Stimulated activated CD4-positive, alpha-beta T cell treated with anti-CD3 and anti-CD28 coated beads, Interleukin-1b, Interleukin-23, amount 100 ng/mL, for 24 hours (primary cell): ENCODE measurements at regions not wholly inside any gene's neighbourhood (a gene's known extent, or its start where the extent isn't known, plus 50 kb on each side); places are given as distances from the start of the nearest gene placed in this dataset.
"Not testable (repeated sequence)": the region's sequence is repeated elsewhere in the genome, so short reads cannot be mapped to it uniquely, and the experiment has no call there.

ENCODE experiments used
- DNase-seq, 4 experiments: peaks; one replicate each; pipeline ENCODE4 v3.0.0-alpha.2; 2020; ENCODE audit warnings: low read depth in 4 of 4, low spot score in 1 of 4

GRCh38 chr10:2212244-2212834 lies 475.0 kb upstream of the ADARB2 start:
- DNase-seq = no peak

DNA sequence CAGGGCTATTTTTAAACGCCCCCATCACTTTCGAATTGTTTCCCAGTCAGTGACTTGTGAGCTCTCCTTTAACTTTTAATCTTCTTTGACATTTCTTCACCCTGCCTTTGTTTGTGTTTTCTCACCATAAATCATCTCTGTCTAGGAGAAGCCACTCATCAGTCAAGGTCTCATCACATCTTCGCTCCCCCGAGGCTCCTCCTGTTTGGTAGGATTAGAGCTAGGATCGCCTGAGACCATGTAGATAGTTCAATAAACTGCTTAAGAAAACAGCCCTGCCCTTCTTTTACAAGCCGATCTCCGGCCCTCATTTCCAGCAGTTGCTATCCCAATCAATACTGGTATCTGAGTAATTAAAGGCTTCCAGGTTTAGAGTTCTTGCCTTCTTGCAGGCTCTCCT lies 472.8 kb upstream of the ADARB2 start:
- DNase-seq = no peak

- DNase-seq = no peak
These were observed 470.8 kb upstream of the ADARB2 start for GRCh38 chr10:2208106-2208505.

- DNase-seq = no peak
These were observed 470.1 kb upstream of the ADARB2 start for GRCh38 chr10:2207246-2207922.

DNA sequence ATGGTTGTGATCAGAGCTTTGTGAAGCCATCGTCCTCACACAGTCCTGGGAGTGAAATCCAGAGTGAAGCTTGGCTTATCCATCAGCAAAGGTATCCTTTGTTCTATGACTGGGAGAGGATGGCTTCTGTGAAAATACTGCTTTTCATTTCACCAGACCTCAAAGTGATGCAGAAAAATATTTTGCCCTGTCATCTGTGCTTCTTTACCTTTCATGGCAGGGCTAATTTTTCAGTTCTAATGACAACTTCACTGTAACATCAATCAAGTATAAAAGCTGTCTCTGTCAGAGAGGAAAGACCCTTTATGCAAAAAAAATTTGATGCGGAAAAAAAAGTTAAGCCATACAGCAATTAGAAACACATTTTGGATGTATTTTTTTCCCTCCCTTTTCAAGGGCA lies 468.1 kb upstream of the ADARB2 start:
- no peak for DNase-seq

GRCh38 chr10:2202401-2202800 lies 465.1 kb upstream of the ADARB2 start:
- no peak for DNase-seq

- no peak for DNase-seq
These were observed 464.3 kb upstream of the ADARB2 start for GRCh38 chr10:2201534-2202099.

- DNase-seq = no peak
These were observed 460.3 kb upstream of the ADARB2 start for GRCh38 chr10:2197663-2198062.

GRCh38 chr10:2196272-2196671 lies 458.9 kb upstream of the ADARB2 start:
- DNase-seq = no peak

DNA sequence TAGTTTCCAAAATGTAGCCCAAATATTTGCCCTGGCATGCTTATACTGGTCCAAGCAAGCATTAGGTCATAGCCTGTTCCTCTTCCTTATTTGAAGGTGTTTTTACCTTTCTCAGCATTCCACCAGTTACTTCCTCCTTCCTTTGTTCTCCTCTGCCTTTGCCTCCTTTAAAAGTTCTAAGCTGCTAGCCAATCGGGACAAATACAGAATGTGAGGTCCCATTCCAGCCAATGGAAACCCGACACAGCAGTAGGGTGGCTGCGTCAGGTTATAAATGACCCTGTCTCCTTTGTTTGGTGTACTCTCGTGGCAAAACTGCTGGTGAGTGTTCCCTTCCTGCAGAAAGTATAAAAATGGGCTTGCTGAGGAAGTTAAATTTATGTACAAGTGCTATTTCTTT lies 452.0 kb upstream of the ADARB2 start:
- not testable (repeated sequence) for DNase-seq

- no peak for DNase-seq
These were observed 451.0 kb upstream of the ADARB2 start for GRCh38 chr10:2188371-2188770.

DNA sequence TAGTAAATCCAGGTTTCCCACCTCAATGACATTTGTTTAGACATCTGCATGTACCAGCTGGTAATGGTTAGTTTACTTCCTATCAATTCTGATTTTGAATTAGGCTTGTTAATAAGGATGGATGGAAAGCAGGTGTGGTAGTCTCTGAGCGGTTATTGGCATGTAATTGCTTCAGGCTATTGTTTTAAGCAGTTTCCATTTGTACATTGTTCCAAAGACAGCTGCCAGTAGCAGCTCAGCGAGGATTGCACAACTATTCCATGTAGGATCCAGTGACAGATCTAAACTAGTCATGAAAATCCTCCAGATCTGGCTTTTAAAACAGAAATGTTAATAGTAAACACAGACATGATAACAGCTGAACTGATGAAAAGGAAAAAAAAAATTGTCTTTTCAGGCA lies 436.0 kb upstream of the ADARB2 start:
- DNase-seq = no peak

DNA sequence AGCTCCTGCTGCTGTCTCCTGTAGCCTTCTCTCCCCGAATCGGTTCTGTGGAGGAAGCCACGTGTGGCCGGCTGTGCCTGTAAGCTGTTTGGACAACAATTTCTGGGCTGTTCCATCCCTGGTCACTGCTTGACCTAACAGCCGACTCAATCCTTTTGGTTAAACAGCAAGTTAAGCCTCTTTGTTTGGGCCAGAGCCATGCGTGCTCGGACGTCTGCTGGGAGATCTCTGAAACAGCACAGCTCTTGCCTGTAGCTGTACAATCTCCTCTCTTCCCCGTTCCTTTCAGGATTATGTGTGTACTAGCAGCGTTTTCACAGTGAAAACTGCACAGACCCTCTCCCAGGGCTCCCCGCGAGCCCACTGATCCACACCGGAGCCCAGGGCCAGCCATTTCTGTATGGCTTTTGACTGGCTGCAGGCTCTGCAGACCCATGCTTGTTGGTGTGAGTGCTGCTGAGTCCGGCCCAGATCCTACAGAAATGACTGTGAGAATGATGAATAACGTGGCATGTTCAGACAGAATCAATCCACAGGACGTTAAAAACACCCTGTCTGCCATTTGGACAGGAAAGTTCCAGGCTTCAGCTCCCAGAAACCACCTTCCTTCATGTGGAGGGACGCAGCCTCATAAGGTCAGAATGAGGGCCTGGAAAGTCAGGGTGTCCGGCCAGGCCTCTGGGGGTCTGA lies 428.6 kb upstream of the ADARB2 start:
- no peak for DNase-seq

DNA sequence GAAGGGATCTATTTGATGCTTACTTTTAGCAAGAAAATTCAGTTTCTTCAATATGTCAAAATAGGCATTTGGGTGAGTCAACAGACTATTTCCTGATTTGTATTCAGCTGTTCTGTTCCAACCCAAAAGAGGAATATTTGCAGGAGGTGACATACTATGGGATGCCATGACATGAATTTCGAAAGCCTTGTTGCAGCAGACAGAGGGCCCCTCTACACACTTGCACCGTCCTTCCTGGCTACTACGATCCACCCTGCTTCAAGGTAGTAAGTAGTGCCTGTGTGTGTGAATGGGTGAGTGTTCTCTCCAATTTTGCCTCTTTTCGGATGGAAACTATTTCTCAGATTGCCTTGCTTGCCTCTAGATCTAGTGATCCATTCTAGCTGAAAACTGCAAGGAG lies 413.0 kb upstream of the ADARB2 start:
- no peak for DNase-seq

GRCh38 chr10:2145926-2146478 lies 408.7 kb upstream of the ADARB2 start:
- DNase-seq = no peak

DNA sequence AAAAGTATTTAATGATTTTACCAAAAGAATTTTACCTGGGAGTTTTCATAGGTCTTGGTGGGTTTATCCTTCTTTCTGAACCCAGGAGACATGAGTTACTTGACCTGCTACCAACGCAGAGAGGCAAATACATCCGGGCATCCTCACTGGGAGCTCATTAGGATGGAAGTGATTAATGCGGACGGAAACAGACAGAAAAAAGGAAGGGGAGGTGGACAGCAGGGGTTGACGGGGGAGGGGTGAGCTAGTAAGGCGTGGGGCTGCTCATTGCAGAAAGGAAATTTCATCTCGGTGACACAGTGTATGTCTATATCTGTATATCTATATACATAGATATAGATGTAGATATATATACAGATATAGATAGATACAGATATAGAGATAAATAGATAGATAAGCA lies 408.2 kb upstream of the ADARB2 start:
- no peak for DNase-seq

- no peak for DNase-seq
These were observed 407.3 kb upstream of the ADARB2 start for GRCh38 chr10:2144584-2144983.

DNA sequence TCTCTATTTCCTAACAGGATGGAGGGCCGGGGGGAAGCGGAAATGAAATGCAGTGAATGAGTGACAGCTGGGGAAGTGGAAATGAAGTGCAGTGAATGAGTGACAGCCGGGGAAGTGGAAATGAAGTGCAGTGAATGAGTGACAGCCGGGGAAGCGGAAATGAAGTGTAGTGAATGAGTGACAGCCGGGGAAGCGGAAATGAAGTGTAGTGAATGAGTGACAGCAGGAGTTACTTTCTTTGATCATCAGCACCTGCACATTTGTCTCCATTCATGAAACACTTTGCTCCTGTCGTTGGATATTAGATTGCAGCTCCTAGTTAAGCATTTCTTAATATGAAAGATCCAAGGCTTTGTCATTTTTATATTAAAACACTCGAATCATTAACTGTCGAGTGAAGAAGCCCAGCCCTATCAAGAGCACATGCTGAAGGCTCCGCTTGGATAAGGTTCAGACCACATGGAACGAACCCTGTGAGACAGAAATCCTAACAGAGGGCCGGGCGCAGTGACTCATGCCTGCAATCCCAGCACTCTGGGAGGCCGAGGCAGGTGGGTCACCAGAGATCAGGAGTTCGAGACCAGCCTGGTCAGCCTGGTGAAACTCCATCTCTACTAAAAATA lies 406.0 kb upstream of the ADARB2 start:
- DNase-seq = no peak

DNA sequence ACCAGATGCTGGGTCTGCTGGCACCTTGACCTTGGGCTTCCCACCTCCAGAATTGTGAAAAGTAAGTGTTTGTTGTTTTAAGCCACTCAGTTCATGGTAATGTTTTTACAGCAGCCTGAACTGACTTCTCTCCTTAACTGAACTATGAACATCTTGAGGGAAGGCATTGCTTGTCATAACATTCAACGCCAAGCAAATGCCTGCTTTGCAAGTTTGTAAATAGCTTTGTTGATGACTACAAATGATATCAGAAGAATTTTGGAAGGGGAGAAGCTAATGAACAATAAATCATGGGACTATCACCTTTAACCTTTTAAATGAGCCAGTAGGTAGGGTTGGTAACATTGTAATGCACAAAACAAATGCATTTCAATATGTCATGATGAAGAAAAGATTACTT lies 402.4 kb upstream of the ADARB2 start:
- no peak for DNase-seq

DNA sequence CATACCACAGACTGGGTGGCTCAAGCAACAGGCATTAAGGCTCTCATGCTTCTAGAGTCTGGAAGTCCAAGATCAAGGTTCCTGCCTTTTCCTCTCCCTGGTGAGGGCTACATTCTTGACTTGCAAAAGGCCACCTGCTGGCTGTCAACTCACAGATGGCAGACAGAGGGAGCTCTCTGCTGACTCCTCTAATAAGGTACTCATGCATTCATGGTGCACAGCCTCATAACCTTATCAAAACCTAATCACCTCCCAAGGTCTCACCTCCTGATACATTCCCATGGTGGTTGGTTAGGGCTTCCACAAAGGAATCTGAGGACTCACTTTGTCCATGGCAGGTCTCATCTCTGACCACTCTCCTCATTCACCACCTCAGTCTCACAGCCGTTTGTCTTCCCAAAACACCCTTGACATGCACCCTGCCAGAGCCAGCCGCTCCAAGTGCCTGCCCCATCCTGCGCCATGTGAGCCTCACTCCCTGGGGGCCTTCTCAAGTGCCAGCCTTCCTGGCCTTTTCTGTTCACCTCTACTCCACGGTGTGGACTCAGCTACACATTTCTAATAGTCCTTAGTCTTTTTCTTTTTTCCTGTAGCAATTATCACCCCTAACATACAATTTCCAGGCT lies 400.3 kb upstream of the ADARB2 start:
- DNase-seq = no peak

DNA sequence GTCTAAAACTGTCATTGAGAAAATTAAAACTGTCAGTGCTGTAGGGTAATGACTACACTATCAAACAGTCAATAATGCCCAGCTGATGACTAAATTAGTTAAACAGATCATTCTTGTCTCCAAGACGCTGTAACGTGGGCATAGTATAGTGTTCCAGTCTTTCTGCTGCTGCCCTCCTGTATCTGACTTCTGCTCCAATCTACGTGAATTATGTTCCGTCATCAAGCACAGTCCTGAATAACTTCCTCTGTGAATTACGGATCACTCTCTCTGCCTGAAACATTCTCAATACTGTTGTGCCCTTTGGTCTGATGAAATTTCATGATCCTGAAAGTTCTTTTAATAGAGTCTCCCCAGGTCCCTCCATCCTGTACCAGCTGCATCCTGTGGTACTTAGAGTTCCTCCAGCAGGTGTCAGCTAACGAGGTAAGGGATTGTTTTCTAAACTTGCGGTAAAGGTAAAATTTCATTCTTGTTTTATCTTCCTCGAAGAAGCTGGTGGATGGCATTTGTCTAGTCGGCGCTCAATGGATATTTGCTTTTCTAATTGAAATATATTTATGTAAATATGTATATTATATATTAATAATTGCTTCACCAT lies 393.5 kb upstream of the ADARB2 start:
- DNase-seq = no peak
